ENCODE measurements at regions not wholly inside any gene's neighbourhood (a gene's known extent, or its start where the extent isn't known, plus 50 kb on each side); places are given as distances from the start of the nearest gene placed in this dataset.

- no peak for DNase-seq
These were observed 207.0 kb downstream of the BRD1 start for GRCh38 chr22:49620666-49621065.

- DNase-seq = no peak
These were observed 207.6 kb downstream of the BRD1 start for GRCh38 chr22:49620003-49620556.

GRCh38 chr22:49619301-49619700 is 208.4 kb downstream of the BRD1 start:
- DNase-seq = no peak

GRCh38 chr22:49618677-49618953 is 209.1 kb downstream of the BRD1 start:
- DNase-seq = no peak

GRCh38 chr22:49617866-49618676 is 209.6 kb downstream of the BRD1 start:
- DNase-seq = no peak

GRCh38 chr22:49617264-49617663 is 210.4 kb downstream of the BRD1 start:
- DNase-seq = no peak

GRCh38 chr22:49616356-49617231 is 211.1 kb downstream of the BRD1 start:
- DNase-seq = no peak

- DNase-seq = no peak
These were observed 212.4 kb downstream of the BRD1 start for GRCh38 chr22:49614966-49615965.

- no peak for DNase-seq
These were observed 214.0 kb downstream of the BRD1 start for GRCh38 chr22:49613511-49614270.

- no peak for DNase-seq
These were observed 214.6 kb downstream of the BRD1 start for GRCh38 chr22:49613108-49613507.

GRCh38 chr22:49609207-49609876 is 218.3 kb downstream of the BRD1 start:
- no peak for DNase-seq

GRCh38 chr22:49608660-49609059 is 219.0 kb downstream of the BRD1 start:
- DNase-seq = no peak

- DNase-seq = no peak
These were observed 219.4 kb downstream of the BRD1 start for GRCh38 chr22:49608228-49608627.

GRCh38 chr22:49607821-49608220 is 219.9 kb downstream of the BRD1 start:
- DNase-seq = no peak

GRCh38 chr22:49606562-49607290 is 220.9 kb downstream of the BRD1 start:
- no peak for DNase-seq

- DNase-seq = no peak
These were observed 222.9 kb downstream of the BRD1 start for GRCh38 chr22:49604732-49605302.

GRCh38 chr22:49603016-49603415 is 224.7 kb downstream of the BRD1 start:
- DNase-seq = no peak

GRCh38 chr22:49602481-49602880 is 225.2 kb downstream of the BRD1 start:
- no peak for DNase-seq

GRCh38 chr22:49601614-49602321 is 225.9 kb downstream of the BRD1 start:
- DNase-seq = no peak

Measured in femur (tissue), 1 donor.